ENCODE measurements at regions not wholly inside any gene's neighbourhood (a gene's known extent, or its start where the extent isn't known, plus 50 kb on each side); places are given as distances from the start of the nearest gene placed in this dataset.

DNA sequence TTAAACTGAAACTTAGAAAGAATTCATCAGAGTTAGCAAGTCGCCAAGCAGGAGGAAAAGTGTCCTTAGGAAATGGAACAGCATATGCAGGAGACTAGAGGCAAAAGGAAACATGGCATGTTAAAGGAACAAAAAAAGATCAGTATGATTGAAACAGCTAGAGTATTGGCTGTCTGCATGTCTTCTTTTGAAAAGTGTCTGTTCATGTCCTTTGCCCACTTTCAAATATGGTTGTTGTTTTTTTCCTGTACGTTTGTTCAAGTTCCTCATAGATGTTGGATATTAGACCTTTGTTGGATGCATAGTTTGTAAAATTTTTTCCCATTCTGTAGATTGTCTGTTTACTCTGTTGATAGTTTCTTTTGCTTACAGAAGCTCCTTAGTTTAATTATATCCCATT, 161.6 kb downstream of the NR4A2 start:
- no peak for DNase-seq (ENCODE audit: low read depth in 2 of 2)
- TF ChIP-seq, protein P1, sequence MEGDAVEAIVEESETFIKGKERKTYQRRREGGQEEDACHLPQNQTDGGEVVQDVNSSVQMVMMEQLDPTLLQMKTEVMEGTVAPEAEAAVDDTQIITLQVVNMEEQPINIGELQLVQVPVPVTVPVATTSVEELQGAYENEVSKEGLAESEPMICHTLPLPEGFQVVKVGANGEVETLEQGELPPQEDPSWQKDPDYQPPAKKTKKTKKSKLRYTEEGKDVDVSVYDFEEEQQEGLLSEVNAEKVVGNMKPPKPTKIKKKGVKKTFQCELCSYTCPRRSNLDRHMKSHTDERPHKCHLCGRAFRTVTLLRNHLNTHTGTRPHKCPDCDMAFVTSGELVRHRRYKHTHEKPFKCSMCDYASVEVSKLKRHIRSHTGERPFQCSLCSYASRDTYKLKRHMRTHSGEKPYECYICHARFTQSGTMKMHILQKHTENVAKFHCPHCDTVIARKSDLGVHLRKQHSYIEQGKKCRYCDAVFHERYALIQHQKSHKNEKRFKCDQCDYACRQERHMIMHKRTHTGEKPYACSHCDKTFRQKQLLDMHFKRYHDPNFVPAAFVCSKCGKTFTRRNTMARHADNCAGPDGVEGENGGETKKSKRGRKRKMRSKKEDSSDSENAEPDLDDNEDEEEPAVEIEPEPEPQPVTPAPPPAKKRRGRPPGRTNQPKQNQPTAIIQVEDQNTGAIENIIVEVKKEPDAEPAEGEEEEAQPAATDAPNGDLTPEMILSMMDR (IDR thresholded peaks at IDR 0.05; ENCODE audit: low read depth, low read length), result no peak
- no peak overlapping the region for H3K4me3 ChIP-seq (replicated peaks in 1 of 2; ENCODE audit: low read depth in 2 of 2, low read length in 2 of 2)

DNA sequence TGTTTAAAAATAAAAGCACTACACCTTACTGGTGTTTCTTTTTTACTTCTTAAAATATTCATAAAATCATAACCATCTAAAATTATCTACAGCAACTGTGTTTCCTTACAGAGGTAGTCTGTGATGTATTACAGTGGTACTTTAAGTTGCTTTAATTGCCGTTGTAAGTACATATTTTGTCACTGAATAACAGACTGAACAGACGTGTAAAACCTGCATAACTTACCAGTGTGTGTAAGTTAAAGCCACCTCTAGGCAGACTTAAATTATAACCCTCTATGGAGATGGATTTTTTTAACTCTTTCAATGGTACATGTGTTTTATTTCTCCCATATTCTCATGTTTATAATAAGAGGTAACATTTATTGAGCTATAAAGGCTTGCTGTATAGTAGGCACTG, 166.8 kb downstream of the NR4A2 start:
- H3K4me3 ChIP-seq (replicated peaks in 1 of 2; ENCODE audit: low read depth in 2 of 2, low read length in 2 of 2), result no peak overlapping the region
- DNase-seq (ENCODE audit: low read depth in 2 of 2), result no peak
- TF ChIP-seq, protein P1 (IDR thresholded peaks at IDR 0.05; ENCODE audit: low read depth, low read length), result no peak

DNA sequence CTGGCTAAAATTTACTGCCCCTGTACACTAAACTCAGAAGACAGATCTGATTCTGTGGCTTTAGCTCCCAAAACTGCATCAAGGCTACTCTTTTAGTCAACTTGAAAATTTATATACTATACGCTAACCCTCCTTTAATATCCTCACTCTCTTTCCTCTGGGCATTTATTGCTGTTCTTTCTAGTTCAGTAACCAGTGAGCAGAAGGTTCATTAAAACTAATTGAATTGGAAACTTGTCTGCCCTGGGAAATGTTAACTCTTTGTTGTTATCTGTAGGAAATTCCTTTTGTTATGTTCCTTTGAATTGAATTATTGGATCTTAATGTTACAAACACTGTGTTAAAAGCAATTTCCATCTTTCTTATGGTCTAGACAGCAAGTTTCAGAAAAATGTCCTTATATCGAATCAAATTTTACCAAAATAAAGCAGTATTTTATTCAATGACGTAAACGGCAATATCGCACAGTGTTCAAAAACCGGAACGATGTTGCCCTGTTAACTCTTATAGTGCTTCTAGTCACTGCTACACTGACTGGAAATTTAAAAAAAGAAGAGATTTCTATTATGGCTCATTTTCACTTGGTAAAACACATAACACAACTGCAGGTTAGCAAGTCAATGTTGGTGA, 168.3 kb downstream of the NR4A2 start:
- DNase-seq (ENCODE audit: low read depth in 2 of 2), result no peak
- H3K4me3 ChIP-seq (replicated peaks in 1 of 2; ENCODE audit: low read depth in 2 of 2, low read length in 2 of 2), result no peak overlapping the region
- TF ChIP-seq, protein P1 (IDR thresholded peaks at IDR 0.05; ENCODE audit: low read depth, low read length), result no peak

DNA sequence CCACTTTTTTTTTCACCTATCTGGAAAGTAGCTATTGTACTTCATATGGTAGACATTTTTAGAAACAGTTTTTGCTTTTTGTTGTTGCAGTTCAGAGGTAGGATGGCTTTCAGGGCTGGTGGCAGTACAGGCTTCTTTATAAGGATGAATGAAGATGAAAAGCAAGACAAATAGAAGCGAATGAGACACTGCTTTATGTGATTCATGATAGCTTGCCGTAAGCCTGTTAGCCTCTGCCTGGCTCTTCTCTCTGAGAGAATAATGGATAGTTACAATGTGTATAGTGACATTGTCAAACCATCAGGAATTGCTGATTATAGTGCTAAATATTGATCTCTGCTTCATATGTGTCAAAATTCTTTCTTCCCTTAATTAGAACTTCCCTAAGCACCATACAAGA, 173.7 kb downstream of the NR4A2 start:
- DNase-seq (ENCODE audit: low read depth in 2 of 2), result no peak
- H3K4me3 ChIP-seq (replicated peaks in 1 of 2; ENCODE audit: low read depth in 2 of 2, low read length in 2 of 2), result no peak overlapping the region
- TF ChIP-seq, protein P1 (IDR thresholded peaks at IDR 0.05; ENCODE audit: low read depth, low read length), result no peak

DNA sequence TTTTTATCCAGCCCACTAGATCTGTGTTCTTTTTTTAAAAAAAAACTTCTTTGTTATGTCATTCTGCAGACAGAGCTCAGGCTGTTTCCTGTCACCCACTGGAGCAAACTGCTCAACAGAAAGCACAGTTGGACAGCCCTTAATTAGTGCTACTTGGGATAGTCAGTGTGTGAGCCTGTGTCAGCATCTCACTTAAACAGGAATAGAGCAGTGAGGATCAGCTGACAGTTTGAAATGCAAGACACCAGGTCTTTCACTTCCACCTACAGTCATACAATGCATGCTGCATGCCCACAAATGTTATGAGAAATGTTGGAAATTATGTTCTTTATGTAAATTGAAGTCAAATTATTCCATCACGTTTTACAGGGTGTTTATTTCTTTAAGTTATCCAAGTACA, 174.9 kb downstream of the NR4A2 start:
- no peak overlapping the region for H3K4me3 ChIP-seq (replicated peaks in 1 of 2; ENCODE audit: low read depth in 2 of 2, low read length in 2 of 2)
- TF ChIP-seq, protein P1 (IDR thresholded peaks at IDR 0.05; ENCODE audit: low read depth, low read length), result no peak
- no peak for DNase-seq (ENCODE audit: low read depth in 2 of 2)

DNA sequence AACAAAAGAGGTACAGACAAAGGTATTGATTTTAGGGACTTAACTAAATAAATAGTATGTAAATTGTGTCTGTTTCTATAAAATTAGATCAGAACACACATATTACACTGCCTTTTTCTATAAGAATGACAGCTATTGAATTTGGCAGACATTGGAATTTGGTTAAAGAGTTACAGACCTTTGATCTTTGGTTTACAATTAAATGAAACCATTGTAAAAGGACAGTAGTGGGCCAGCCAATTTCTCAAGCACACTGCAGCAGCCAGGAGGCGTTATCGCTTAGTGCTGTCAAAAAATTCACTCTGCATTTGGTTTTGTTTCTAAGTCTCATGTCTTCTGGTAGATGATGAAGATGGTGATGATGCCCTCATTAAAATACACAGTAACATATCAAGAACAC, 175.9 kb downstream of the NR4A2 start:
- no peak overlapping the region for H3K4me3 ChIP-seq (replicated peaks in 1 of 2; ENCODE audit: low read depth in 2 of 2, low read length in 2 of 2)
- TF ChIP-seq, protein P1 (IDR thresholded peaks at IDR 0.05; ENCODE audit: low read depth, low read length), result no peak
- no peak for DNase-seq (ENCODE audit: low read depth in 2 of 2)

DNA sequence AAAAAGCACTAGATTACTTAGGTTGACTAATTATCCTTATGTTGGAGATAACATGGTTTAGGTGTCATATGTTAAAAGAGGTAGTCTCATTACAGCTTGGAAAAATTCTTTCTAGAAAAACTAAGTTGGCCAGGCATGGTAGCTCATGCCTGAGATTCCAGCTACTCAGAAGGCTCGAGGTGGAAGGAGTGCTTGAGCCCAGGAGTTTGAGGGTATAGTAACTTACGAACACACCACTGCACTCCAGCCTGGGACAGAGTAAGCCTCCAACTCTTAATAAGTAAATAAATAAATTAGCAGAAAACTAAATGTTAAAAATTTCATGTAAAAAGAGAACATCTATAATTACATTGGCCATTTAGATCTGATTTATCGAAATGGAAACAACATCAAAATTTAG, 177.2 kb downstream of the NR4A2 start:
- DNase-seq (ENCODE audit: low read depth in 2 of 2), result no peak

More for the DNA sequence above, 177.2 kb downstream of the NR4A2 start:
- H3K4me3 ChIP-seq (replicated peaks in 1 of 2; ENCODE audit: low read depth in 2 of 2, low read length in 2 of 2), result no peak overlapping the region
- TF ChIP-seq, protein P1 (IDR thresholded peaks at IDR 0.05; ENCODE audit: low read depth, low read length), result no peak
